Esophagus muscularis mucosa (tissue), 4 donors: ENCODE measurements at regions not wholly inside any gene's neighbourhood (a gene's known extent, or its start where the extent isn't known, plus 50 kb on each side); places are given as distances from the start of the nearest gene placed in this dataset.

Experiments
- DNase-seq: peaks from one replicate; pipeline ENCODE4 v3.0.0-alpha.2; 2017; ENCODE audit errors: extremely low spot score
- H3K27ac ChIP-seq, 4 donors: fragments of 200-600 bp; sonication (generic); replicated peaks in 1 of 4; 1 replicate in 3 of 4; 2 replicates in 1 of 4; pipeline ENCODE4 v1.5.1; 2016 to 2019; ENCODE audit warnings: mild to moderate bottlenecking in 1 of 4
- H3K27me3 ChIP-seq, 4 donors: fragments of 200-600 bp; sonication (generic); one replicate each; pipeline versions ENCODE4 v1.5.1 to v1.6.0; 2016 to 2019
- H3K36me3 ChIP-seq, 4 donors: fragments of 200-600 bp; sonication (generic); one replicate each; pipeline ENCODE4 v1.5.1; 2016 to 2019
- H3K4me1 ChIP-seq, 4 donors: fragments of 200-600 bp; sonication (generic); one replicate each; pipeline ENCODE4 v1.5.1; 2016 to 2019
- H3K4me3 ChIP-seq, 4 donors: fragments of 200-600 bp; sonication (generic); 1 replicate in 2 of 4; 2 replicates in 2 of 4; pipeline ENCODE4 v1.5.1; 2016 to 2019; ENCODE audit warnings: mild to moderate bottlenecking in 4 of 4, moderate library complexity in 1 of 4
- H3K9me3 ChIP-seq, 4 donors: fragments of 200-600 bp; sonication (generic); 1 replicate in 3 of 4; 2 replicates in 1 of 4; pipeline ENCODE4 v1.5.1; 2016 to 2019
- EP300 ChIP-seq: sonication (generic); formaldehyde crosslinking; IDR thresholded peaks from one replicate; pipeline ENCODE4 v1.6.1; 2017; ENCODE audit warnings: antibody characterized with exemption
- POLR2A ChIP-seq: fragments of 450-650 bp; IDR thresholded peaks from one replicate; pipeline ENCODE4 v1.6.1; 2017; ENCODE audit warnings: antibody characterized with exemption, moderate library complexity, mild to moderate bottlenecking, low read depth
- POLR2AphosphoS5 ChIP-seq, 2 donors: sonication (generic); formaldehyde crosslinking; IDR thresholded peaks; one replicate each; pipeline ENCODE4 v1.6.1; 2017; ENCODE audit warnings: antibody characterized with exemption in 2 of 2
- WGBS: methylation state at CpG from one replicate; pipeline ENCODE4 v1.1.5; 2018; 5-methylcytosine and 5-hydroxymethylcytosine counted together
- intact Hi-C: fragments of 100-400 bp; cut with DNase I; formaldehyde crosslinking; loops from one replicate; pipeline ENCODE4 v1.15.1; 2023
- TF ChIP-seq, protein P1 (sequence below), 3 experiments: fragments of 200-600 bp in 2 of 3; fragments of 450-650 bp in 1 of 3; sonication (generic) in 2 of 3; IDR thresholded peaks; one replicate each; pipeline ENCODE4 v1.5.1; 2017 to 2019; ENCODE audit warnings: antibody characterized with exemption in 3 of 3, mild to moderate bottlenecking in 2 of 3, moderate library complexity in 1 of 3

DNA sequence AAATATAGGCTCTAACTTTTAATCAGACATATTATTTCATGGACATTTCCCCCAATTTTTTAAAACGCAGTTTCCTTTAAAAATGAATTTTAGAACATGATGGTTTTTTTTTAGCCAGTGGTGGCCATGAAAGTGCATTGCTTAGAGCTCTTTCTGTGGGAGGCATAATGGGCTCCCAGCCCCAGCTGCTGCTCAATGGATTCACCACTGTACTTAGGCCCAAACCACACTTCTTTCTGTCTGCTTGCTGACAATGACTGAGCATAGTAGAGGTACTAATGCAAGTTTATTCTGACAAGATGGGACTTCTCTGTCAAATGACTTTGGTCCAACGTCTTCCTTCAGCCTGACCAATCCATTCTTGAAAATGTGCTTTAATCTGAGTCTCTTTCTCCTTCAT is 400.2 kb upstream of the GRIA3 start:
- DNase-seq = no peak
- Histone ChIP-seq H3K27ac (no peak overlapping the region), H3K27me3 (no peaks in the 10 kb centered on the region), H3K36me3 (no peaks in the 10 kb centered on the region), H3K4me1 (no peaks in the 10 kb centered on the region), H3K9me3 (peaks cover 0 to 4% (median 0%) of the 10 kb centered on the region in 4 donors), H3K4me3 (no peak overlapping the region)
- 39% methylated on average over 2 of the region's 2 CpGs for WGBS
- TF ChIP-seq POLR2A = no peak
- no peak for TF ChIP-seq POLR2AphosphoS5 (IDR thresholded peaks at IDR 0.05)
- TF ChIP-seq EP300 = no peak
- TF ChIP-seq, protein P1, sequence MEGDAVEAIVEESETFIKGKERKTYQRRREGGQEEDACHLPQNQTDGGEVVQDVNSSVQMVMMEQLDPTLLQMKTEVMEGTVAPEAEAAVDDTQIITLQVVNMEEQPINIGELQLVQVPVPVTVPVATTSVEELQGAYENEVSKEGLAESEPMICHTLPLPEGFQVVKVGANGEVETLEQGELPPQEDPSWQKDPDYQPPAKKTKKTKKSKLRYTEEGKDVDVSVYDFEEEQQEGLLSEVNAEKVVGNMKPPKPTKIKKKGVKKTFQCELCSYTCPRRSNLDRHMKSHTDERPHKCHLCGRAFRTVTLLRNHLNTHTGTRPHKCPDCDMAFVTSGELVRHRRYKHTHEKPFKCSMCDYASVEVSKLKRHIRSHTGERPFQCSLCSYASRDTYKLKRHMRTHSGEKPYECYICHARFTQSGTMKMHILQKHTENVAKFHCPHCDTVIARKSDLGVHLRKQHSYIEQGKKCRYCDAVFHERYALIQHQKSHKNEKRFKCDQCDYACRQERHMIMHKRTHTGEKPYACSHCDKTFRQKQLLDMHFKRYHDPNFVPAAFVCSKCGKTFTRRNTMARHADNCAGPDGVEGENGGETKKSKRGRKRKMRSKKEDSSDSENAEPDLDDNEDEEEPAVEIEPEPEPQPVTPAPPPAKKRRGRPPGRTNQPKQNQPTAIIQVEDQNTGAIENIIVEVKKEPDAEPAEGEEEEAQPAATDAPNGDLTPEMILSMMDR (IDR thresholded peaks at IDR 0.05) = no peak
- intact Hi-C loops = no loop called here

DNA sequence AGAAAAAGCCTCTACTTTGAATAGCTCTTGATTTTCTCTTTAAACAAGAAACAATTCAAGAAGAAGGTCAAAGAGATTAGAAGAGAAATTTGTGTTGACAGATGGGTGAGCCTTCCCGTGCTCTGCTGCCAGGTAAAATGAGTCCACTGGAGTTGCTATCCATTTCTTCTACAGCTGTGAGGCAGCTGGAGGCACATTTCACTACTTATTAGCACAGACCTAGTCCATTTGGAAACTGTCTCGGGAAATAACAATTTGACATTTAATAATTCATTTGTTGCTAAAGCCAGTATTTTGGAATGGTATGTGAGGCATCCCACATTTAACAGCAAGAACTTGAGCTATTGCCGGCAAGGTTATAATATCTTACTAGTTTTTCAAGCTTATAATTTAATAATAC is 396.8 kb upstream of the GRIA3 start:
- no peak for DNase-seq
- Histone ChIP-seq H3K4me3 (no peak overlapping the region), H3K36me3 (no peaks in the 10 kb centered on the region), H3K27ac (no peak overlapping the region), H3K4me1 (no peaks in the 10 kb centered on the region), H3K9me3 (peaks cover 0 to 4% (median 0%) of the 10 kb centered on the region in 4 donors), H3K27me3 (no peaks in the 10 kb centered on the region)
- intact Hi-C loops = no loop called here
- WGBS = 45% methylated on average over 3 of the region's 3 CpGs
- no peak for TF ChIP-seq POLR2AphosphoS5 (IDR thresholded peaks at IDR 0.05)
- TF ChIP-seq, protein P1 (IDR thresholded peaks at IDR 0.05) = no peak
- no peak for TF ChIP-seq POLR2A
- no peak for TF ChIP-seq EP300

DNA sequence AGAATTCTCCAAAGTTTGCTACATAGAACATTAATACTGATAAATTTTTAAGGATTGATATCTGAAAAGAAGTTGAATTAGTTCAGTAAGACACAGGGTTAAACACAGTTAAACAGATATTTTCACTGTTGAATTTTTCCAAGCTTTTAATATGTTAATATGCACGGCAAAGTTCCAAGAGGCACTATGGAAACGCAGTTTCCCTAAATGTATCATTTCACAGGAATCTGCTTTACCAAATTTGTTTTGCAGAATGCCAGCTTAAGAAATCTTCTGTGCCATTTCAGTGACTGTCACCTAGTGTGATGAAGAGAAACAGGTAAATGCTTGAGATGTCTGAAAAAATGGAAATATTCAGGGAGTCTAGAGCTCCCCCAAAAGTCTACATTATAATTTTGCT is 395.9 kb upstream of the GRIA3 start:
- intact Hi-C loops = no loop called here
- H3K36me3 ChIP-seq = no peaks in the 10 kb centered on the region
- H3K27ac ChIP-seq = no peak overlapping the region
- 52% methylated on average over 2 of the region's 2 CpGs for WGBS
- TF ChIP-seq, protein P1 (IDR thresholded peaks at IDR 0.05) = no peak
- no peak for TF ChIP-seq EP300
- no peak for TF ChIP-seq POLR2A
- TF ChIP-seq POLR2AphosphoS5 (IDR thresholded peaks at IDR 0.05) = no peak
- no peaks in the 10 kb centered on the region for H3K27me3 ChIP-seq
- no peak overlapping the region for H3K4me3 ChIP-seq
- no peak for DNase-seq
- H3K4me1 ChIP-seq = no peaks in the 10 kb centered on the region
- H3K9me3 ChIP-seq = peaks cover 0 to 4% (median 0%) of the 10 kb centered on the region in 4 donors

DNA sequence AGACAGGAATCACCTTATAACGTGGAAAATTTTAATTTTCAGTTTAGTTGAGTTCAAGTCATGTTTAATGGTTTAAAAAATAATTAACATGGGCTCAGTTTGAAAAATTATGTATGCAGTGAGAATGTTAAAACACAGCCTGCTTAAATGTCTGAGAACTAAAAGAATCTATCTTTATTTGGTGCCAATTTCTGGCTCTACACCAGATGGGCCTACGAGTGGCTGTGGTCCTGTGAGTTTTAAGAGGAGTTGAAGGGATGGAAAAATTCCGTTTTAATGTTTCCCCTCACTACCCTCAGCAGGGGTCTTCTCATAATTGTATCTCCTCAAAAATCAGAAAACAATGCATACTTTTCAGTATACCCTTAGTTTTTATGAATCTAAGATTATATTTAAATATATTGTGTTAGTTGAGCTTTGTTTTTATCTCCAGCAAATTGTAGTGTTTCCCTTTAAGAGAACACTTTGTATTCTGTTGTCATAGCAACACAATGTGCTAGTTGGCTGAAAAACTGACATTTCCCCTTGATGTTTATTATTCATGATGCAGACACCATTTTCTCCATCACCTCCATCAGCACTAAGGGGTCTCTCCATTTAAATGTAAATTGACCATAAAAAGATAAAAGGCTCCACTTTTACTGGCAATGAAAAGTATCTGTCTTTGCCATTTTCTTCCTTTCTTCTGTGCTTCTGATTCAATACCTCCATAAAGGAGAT is 393.5 kb upstream of the GRIA3 start:
- H3K36me3 ChIP-seq = no peaks in the 10 kb centered on the region
- WGBS = 49% methylated on average over 3 of the region's 3 CpGs
- no peak for TF ChIP-seq EP300
- no peak for TF ChIP-seq POLR2AphosphoS5 (IDR thresholded peaks at IDR 0.05)
- no peak for TF ChIP-seq POLR2A
- TF ChIP-seq, protein P1 (IDR thresholded peaks at IDR 0.05) = no peak
- no peaks in the 10 kb centered on the region for H3K27me3 ChIP-seq
- peaks cover 0 to 4% (median 0%) of the 10 kb centered on the region in 4 donors for H3K9me3 ChIP-seq
- H3K4me3 ChIP-seq = no peak overlapping the region
- H3K4me1 ChIP-seq = no peaks in the 10 kb centered on the region
- no peak overlapping the region for H3K27ac ChIP-seq
- no peak for DNase-seq
- intact Hi-C loops = no loop called here

DNA sequence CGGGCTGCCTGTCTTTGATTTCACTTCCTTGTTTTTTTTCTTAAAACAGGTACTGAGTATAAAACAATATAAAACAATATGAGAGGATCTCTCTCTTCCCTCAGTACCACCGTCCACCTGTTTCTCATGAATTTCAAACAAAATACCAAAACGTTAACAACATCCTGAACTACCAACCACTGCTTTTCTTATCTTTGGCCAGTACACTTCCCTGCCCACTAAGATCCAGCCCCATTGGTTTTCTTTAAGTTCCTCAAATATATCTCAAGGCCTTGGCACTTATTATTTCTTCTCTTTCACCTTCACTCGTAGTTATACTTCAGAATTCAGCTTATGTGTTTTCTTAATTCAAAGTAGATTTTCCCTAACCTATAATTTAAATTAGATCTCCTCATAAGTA is 370.2 kb upstream of the GRIA3 start:
- no peak overlapping the region for H3K4me3 ChIP-seq
- no peaks in the 10 kb centered on the region for H3K27me3 ChIP-seq
- 63% methylated on average over 4 of the region's 4 CpGs for WGBS
- no peaks in the 10 kb centered on the region for H3K9me3 ChIP-seq
- TF ChIP-seq POLR2AphosphoS5 (IDR thresholded peaks at IDR 0.05) = no peak
- TF ChIP-seq EP300 = no peak
- no peak for TF ChIP-seq POLR2A
- TF ChIP-seq, protein P1 (IDR thresholded peaks at IDR 0.05) = no peak
- H3K27ac ChIP-seq = no peak overlapping the region
- no peak for DNase-seq
- H3K4me1 ChIP-seq = no peaks in the 10 kb centered on the region
- H3K36me3 ChIP-seq = no peaks in the 10 kb centered on the region
- intact Hi-C loops = no loop called here
